ENCODE measurements at regions not wholly inside any gene's neighbourhood (a gene's known extent, or its start where the extent isn't known, plus 50 kb on each side); places are given as distances from the start of the nearest gene placed in this dataset.

DNA sequence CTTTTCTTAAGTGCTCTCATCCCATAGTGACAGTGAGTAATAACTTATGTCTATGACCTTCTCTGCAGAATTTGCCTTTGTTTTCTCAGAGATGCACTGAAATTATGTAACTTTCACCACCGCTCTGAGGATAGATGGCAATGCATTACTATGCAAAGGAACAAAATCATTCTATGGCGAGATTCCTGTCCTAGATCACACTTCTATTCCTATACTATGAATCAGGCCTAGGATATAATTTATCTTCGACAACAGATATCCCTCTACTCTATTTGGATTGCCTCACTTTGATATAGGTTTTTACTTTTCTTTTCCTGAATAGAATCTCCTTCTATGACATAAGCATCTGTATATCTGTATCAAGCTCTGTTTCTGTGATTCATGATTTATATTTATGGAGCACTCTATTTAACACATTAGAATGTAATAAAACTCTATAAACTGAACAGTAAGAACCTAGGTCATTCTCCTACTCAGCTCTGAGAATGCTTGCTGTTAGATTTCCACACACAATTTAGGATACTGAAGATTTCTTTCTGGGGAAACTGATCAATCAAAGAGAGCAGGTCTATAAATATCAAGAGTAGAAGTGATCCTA, 1082.3 kb upstream of the ADGRL3 start:
- Histone ChIP-seq H3K23ac (ENCODE audit: low read length) (no peak overlapping the region), H3K36me3 (ENCODE audit: control insufficient read depth, insufficient read depth, low read length) (no peaks in the 10 kb centered on the region)
- WGBS (ENCODE audit: extremely low coverage, insufficient coverage, low lambda C conversion rate): no CpG with 5 or more reads among the region's 3 CpGs

GRCh38 chr4:60122820-60123219, 1077.3 kb upstream of the ADGRL3 start:
- no peak overlapping the region for H3K56ac ChIP-seq (ENCODE audit: low read length)
- no peaks in the 10 kb centered on the region for H3K79me1 ChIP-seq (ENCODE audit: low read length)
- H2BK15ac ChIP-seq (replicated peaks; ENCODE audit: low read depth): no peak overlapping the region
- H3K18ac ChIP-seq (ENCODE audit: low read length): no peak overlapping the region
- H3K79me2 ChIP-seq (ENCODE audit: control insufficient read depth, insufficient read depth, low read length): no peaks in the 10 kb centered on the region
- no peak overlapping the region for H3K4me3 ChIP-seq (ENCODE audit: low read length)
- WGBS (ENCODE audit: extremely low coverage, insufficient coverage, low lambda C conversion rate): no CpG with 5 or more reads among the region's 6 CpGs
- no peak overlapping the region for H3K9ac ChIP-seq (ENCODE audit: low read length)
- H2BK120ac ChIP-seq (ENCODE audit: low read depth, low read length): no peak overlapping the region
- H3K27ac ChIP-seq (ENCODE audit: low read depth, low read length): no peak overlapping the region
- H3K27me3 ChIP-seq (ENCODE audit: insufficient read depth, low read length, poor library complexity): no peaks in the 10 kb centered on the region
- no peak overlapping the region for H2BK5ac ChIP-seq (ENCODE audit: low read length)
- H4K8ac ChIP-seq (ENCODE audit: low read depth, low read length): no peak overlapping the region
- no peak overlapping the region for H4K5ac ChIP-seq (ENCODE audit: low read length)
- no peak overlapping the region for H3K23ac ChIP-seq (ENCODE audit: low read length)
- no peak overlapping the region for H3K4me2 ChIP-seq (ENCODE audit: low read length)
- H3K4ac ChIP-seq (ENCODE audit: low read depth, low read length): no peak overlapping the region
- no peaks in the 10 kb centered on the region for H3K4me1 ChIP-seq (ENCODE audit: control insufficient read depth, low read depth, low read length)
- no peak overlapping the region for H2AK5ac ChIP-seq (ENCODE audit: low read length)
- DNase-seq: no peak
- no peaks in the 10 kb centered on the region for H3K36me3 ChIP-seq (ENCODE audit: control insufficient read depth, insufficient read depth, low read length)

More for the DNA sequence above, 1082.3 kb upstream of the ADGRL3 start:
- H2BK120ac ChIP-seq (ENCODE audit: low read depth, low read length): no peak overlapping the region
- no peak overlapping the region for H2BK15ac ChIP-seq (replicated peaks; ENCODE audit: low read depth)
- no peak overlapping the region for H2BK5ac ChIP-seq (ENCODE audit: low read length)
- no peaks in the 10 kb centered on the region for H3K4me1 ChIP-seq (ENCODE audit: control insufficient read depth, low read depth, low read length)
- no peak overlapping the region for H3K9ac ChIP-seq (ENCODE audit: low read length)
- no peak overlapping the region for H2AK5ac ChIP-seq (ENCODE audit: low read length)
- H3K27me3 ChIP-seq (ENCODE audit: insufficient read depth, low read length, poor library complexity): no peaks in the 10 kb centered on the region
- H4K8ac ChIP-seq (ENCODE audit: low read depth, low read length): no peak overlapping the region
- H3K27ac ChIP-seq (ENCODE audit: low read depth, low read length): no peak overlapping the region
- no peaks in the 10 kb centered on the region for H3K79me1 ChIP-seq (ENCODE audit: low read length)
- H3K4ac ChIP-seq (ENCODE audit: low read depth, low read length): no peak overlapping the region
- DNase-seq: no peak
- H3K18ac ChIP-seq (ENCODE audit: low read length): no peak overlapping the region
- H3K56ac ChIP-seq (ENCODE audit: low read length): no peak overlapping the region
- H3K4me2 ChIP-seq (ENCODE audit: low read length): no peak overlapping the region
- H3K4me3 ChIP-seq (ENCODE audit: low read length): no peak overlapping the region
- no peaks in the 10 kb centered on the region for H3K79me2 ChIP-seq (ENCODE audit: control insufficient read depth, insufficient read depth, low read length)
- no peak overlapping the region for H4K5ac ChIP-seq (ENCODE audit: low read length)

DNA sequence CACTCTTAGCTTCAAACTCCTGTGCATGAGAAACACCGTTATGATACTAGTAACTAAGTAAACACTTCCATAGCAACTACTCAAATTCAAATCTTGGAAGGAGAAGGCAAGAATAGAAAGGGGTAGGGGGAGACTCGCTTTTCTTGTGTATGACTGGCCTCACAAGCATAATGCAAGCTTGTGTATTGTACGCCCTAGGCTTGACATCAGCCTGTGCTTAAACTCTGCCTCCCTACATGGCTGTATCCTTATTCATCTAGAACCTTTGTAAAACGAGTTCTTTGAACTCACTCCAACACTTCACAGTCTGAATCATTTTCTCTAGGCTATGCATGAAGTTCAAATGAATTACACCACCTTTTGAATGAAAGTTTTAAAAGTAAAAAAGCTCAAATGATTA, 1071.2 kb upstream of the ADGRL3 start:
- no peak overlapping the region for H4K8ac ChIP-seq (ENCODE audit: low read depth, low read length)
- no peaks in the 10 kb centered on the region for H3K4me1 ChIP-seq (ENCODE audit: control insufficient read depth, low read depth, low read length)
- no peaks in the 10 kb centered on the region for H3K79me2 ChIP-seq (ENCODE audit: control insufficient read depth, insufficient read depth, low read length)
- no peak overlapping the region for H3K4me2 ChIP-seq (ENCODE audit: low read length)
- H3K9ac ChIP-seq (ENCODE audit: low read length): no peak overlapping the region
- no peak overlapping the region for H4K5ac ChIP-seq (ENCODE audit: low read length)
- no peak overlapping the region for H2BK120ac ChIP-seq (ENCODE audit: low read depth, low read length)
- H2BK15ac ChIP-seq (replicated peaks; ENCODE audit: low read depth): no peak overlapping the region
- no peaks in the 10 kb centered on the region for H3K36me3 ChIP-seq (ENCODE audit: control insufficient read depth, insufficient read depth, low read length)
- H3K18ac ChIP-seq (ENCODE audit: low read length): no peak overlapping the region
- H3K23ac ChIP-seq (ENCODE audit: low read length): no peak overlapping the region
- no peaks in the 10 kb centered on the region for H3K79me1 ChIP-seq (ENCODE audit: low read length)
- no peak for DNase-seq
- H3K4me3 ChIP-seq (ENCODE audit: low read length): no peak overlapping the region
- H3K56ac ChIP-seq (ENCODE audit: low read length): no peak overlapping the region
- H2AK5ac ChIP-seq (ENCODE audit: low read length): no peak overlapping the region
- no peak overlapping the region for H2BK5ac ChIP-seq (ENCODE audit: low read length)
- no peak overlapping the region for H3K27ac ChIP-seq (ENCODE audit: low read depth, low read length)
- WGBS (ENCODE audit: extremely low coverage, insufficient coverage, low lambda C conversion rate): no CpG with 5 or more reads among the region's 4 CpGs
- H3K4ac ChIP-seq (ENCODE audit: low read depth, low read length): no peak overlapping the region
- no peaks in the 10 kb centered on the region for H3K27me3 ChIP-seq (ENCODE audit: insufficient read depth, low read length, poor library complexity)

- H2BK15ac ChIP-seq (replicated peaks; ENCODE audit: low read depth): no peak overlapping the region
- no peaks in the 10 kb centered on the region for H3K79me1 ChIP-seq (ENCODE audit: low read length)
- no peak for DNase-seq
- no peak overlapping the region for H2BK5ac ChIP-seq (ENCODE audit: low read length)
- H4K5ac ChIP-seq (ENCODE audit: low read length): no peak overlapping the region
- no peaks in the 10 kb centered on the region for H3K79me2 ChIP-seq (ENCODE audit: control insufficient read depth, insufficient read depth, low read length)
- no CpG with 5 or more reads among the region's 1 CpG for WGBS (ENCODE audit: extremely low coverage, insufficient coverage, low lambda C conversion rate)
- H3K56ac ChIP-seq (ENCODE audit: low read length): no peak overlapping the region
- H3K9ac ChIP-seq (ENCODE audit: low read length): no peak overlapping the region
- no peaks in the 10 kb centered on the region for H3K4me1 ChIP-seq (ENCODE audit: control insufficient read depth, low read depth, low read length)
- H3K18ac ChIP-seq (ENCODE audit: low read length): no peak overlapping the region
- H3K27me3 ChIP-seq (ENCODE audit: insufficient read depth, low read length, poor library complexity): no peaks in the 10 kb centered on the region
- H2BK120ac ChIP-seq (ENCODE audit: low read depth, low read length): no peak overlapping the region
- no peaks in the 10 kb centered on the region for H3K36me3 ChIP-seq (ENCODE audit: control insufficient read depth, insufficient read depth, low read length)
- no peak overlapping the region for H3K4me2 ChIP-seq (ENCODE audit: low read length)
- H4K8ac ChIP-seq (ENCODE audit: low read depth, low read length): no peak overlapping the region
- no peak overlapping the region for H3K23ac ChIP-seq (ENCODE audit: low read length)
- H3K4ac ChIP-seq (ENCODE audit: low read depth, low read length): no peak overlapping the region
- no peak overlapping the region for H3K4me3 ChIP-seq (ENCODE audit: low read length)
- H2AK5ac ChIP-seq (ENCODE audit: low read length): no peak overlapping the region
- H3K27ac ChIP-seq (ENCODE audit: low read depth, low read length): no peak overlapping the region
Measured at GRCh38 chr4:60129740-60130139, 1070.4 kb upstream of the ADGRL3 start.

DNA sequence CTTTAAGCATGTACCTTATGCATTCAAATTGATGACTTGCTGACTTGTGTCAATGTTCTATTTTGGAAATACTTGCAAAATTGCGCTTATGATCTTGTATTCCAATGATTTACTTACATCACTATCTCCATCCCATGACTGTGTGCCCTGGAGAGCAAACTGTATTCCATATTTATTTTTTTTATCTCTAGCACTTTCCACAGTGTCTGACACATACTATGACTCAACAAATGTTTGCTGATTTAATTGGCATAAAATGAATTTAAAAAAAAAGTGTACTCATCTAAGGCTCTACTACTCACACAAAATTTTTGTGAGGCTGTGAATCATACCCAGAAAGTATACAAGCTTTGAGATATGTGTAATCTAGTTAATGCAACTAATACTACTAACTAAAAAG, 1066.8 kb upstream of the ADGRL3 start:
- Histone ChIP-seq H3K4me2 (ENCODE audit: low read length) (no peak overlapping the region), H4K8ac (ENCODE audit: low read depth, low read length) (no peak overlapping the region), H4K5ac (ENCODE audit: low read length) (no peak overlapping the region), H3K4me1 (ENCODE audit: control insufficient read depth, low read depth, low read length) (no peaks in the 10 kb centered on the region), H2BK120ac (ENCODE audit: low read depth, low read length) (no peak overlapping the region), H3K23ac (ENCODE audit: low read length) (no peak overlapping the region), H3K4me3 (ENCODE audit: low read length) (no peak overlapping the region), H3K27ac (ENCODE audit: low read depth, low read length) (no peak overlapping the region), H3K4ac (ENCODE audit: low read depth, low read length) (no peak overlapping the region), H2BK5ac (ENCODE audit: low read length) (no peak overlapping the region), H3K18ac (ENCODE audit: low read length) (no peak overlapping the region), H3K9ac (ENCODE audit: low read length) (no peak overlapping the region), H3K56ac (ENCODE audit: low read length) (no peak overlapping the region), H3K27me3 (ENCODE audit: insufficient read depth, low read length, poor library complexity) (no peaks in the 10 kb centered on the region), H2BK15ac (replicated peaks; ENCODE audit: low read depth) (no peak overlapping the region), H2AK5ac (ENCODE audit: low read length) (no peak overlapping the region), H3K79me2 (ENCODE audit: control insufficient read depth, insufficient read depth, low read length) (no peaks in the 10 kb centered on the region), H3K36me3 (ENCODE audit: control insufficient read depth, insufficient read depth, low read length) (no peaks in the 10 kb centered on the region), H3K79me1 (ENCODE audit: low read length) (no peaks in the 10 kb centered on the region)
- no peak for DNase-seq
- no CpG with 5 or more reads among the region's 1 CpG for WGBS (ENCODE audit: extremely low coverage, insufficient coverage, low lambda C conversion rate)

- H4K5ac ChIP-seq (ENCODE audit: low read length): no peak overlapping the region
- no peak overlapping the region for H3K27ac ChIP-seq (ENCODE audit: low read depth, low read length)
- no CpG with 5 or more reads among the region's 7 CpGs for WGBS (ENCODE audit: extremely low coverage, insufficient coverage, low lambda C conversion rate)
- H3K79me1 ChIP-seq (ENCODE audit: low read length): no peaks in the 10 kb centered on the region
- no peak overlapping the region for H3K4me3 ChIP-seq (ENCODE audit: low read length)
- no peaks in the 10 kb centered on the region for H3K36me3 ChIP-seq (ENCODE audit: control insufficient read depth, insufficient read depth, low read length)
- no peaks in the 10 kb centered on the region for H3K79me2 ChIP-seq (ENCODE audit: control insufficient read depth, insufficient read depth, low read length)
- H3K27me3 ChIP-seq (ENCODE audit: insufficient read depth, low read length, poor library complexity): no peaks in the 10 kb centered on the region
- no peak overlapping the region for H3K23ac ChIP-seq (ENCODE audit: low read length)
- H3K56ac ChIP-seq (ENCODE audit: low read length): no peak overlapping the region
- no peak overlapping the region for H2BK120ac ChIP-seq (ENCODE audit: low read depth, low read length)
- H3K9ac ChIP-seq (ENCODE audit: low read length): no peak overlapping the region
- no peak overlapping the region for H4K8ac ChIP-seq (ENCODE audit: low read depth, low read length)
- DNase-seq: no peak
- H2BK5ac ChIP-seq (ENCODE audit: low read length): no peak overlapping the region
- H3K4me1 ChIP-seq (ENCODE audit: control insufficient read depth, low read depth, low read length): no peaks in the 10 kb centered on the region
- no peak overlapping the region for H3K4ac ChIP-seq (ENCODE audit: low read depth, low read length)
- no peak overlapping the region for H2BK15ac ChIP-seq (replicated peaks; ENCODE audit: low read depth)
- H3K18ac ChIP-seq (ENCODE audit: low read length): no peak overlapping the region
- H3K4me2 ChIP-seq (ENCODE audit: low read length): no peak overlapping the region
- H2AK5ac ChIP-seq (ENCODE audit: low read length): no peak overlapping the region
Measured at GRCh38 chr4:60134099-60134498, 1066.0 kb upstream of the ADGRL3 start.

Data from mesendoderm (in vitro differentiated cells).